NAMALWA (cell line): ENCODE measurements at regions not wholly inside any gene's neighbourhood (a gene's known extent, or its start where the extent isn't known, plus 50 kb on each side); places are given as distances from the start of the nearest gene placed in this dataset.

ENCODE experiments used
- DNase-seq: peaks from one replicate; pipeline ENCODE4 v3.0.0-alpha.2; 2015; ENCODE audit warnings: low spot score

DNA sequence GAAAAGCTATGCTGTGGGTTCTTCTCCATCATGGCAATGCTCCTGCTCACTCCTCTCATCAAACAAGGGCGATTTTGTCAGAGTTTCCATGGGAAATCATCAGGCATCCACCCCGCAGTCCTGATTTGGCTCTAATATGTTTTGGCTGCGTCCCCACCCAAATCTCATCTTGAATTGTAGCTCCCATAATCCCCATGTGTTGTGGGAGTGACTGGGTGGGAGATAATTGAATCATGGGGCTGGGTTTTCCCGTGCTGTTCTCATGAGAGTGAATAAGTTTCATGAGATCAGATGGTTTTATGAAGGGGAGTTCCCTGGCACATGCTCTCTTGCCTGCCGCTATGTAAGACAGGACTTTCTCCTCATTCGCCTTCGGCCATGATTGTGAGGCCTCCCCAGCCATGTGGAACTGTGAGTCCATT lies 163.8 kb downstream of the GADD45G start:
- no peak for DNase-seq

GRCh38 chr9:89770531-89771174 lies 165.8 kb downstream of the GADD45G start:
- DNase-seq, result no peak

DNA sequence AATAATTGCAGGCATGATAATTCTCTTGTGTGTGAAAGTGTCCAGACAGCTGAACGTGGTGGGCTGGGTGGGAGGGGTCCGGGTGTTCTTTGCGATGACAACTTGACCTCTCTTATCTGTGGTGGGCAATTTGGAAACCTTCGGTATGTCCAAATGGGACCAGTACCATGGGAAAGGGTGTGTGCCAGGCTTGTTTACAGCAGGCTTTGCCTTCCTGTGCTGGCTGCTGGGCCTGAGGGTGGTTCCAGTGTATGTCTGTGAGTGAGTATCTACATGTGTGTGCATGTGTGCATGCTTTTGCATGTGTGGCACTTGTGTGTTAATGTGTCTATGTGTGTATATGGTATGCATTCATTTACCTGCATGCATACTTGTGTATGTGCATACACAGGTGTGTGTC lies 166.4 kb downstream of the GADD45G start:
- DNase-seq, result no peak

- DNase-seq, result no peak
Observed at GRCh38 chr9:89773170-89773569, 168.4 kb downstream of the GADD45G start.

DNA sequence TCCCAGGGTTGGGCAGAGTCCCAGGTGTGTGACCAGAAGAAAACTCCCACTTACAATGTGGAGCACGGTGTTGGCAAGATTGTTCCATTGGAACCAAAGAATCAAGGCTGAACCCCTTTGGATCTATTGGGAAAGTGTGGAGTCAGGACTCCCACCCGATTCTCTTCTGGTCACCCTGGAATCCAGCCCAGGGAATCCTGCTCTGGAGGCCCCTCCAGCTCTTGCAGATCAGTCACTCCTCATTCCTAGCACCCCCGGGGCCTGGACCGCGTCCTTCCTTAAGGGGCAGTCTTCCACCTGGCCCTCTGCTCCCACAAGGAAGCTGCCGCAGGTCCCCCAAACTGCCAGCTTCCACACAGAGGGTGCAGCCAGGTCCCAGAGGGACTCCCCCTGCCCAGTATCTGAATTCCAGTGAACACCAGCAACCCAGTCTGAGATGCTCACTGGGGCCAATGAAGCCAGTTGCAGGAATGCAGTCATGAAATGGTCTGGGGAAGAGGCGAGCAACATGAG lies 170.1 kb downstream of the GADD45G start:
- DNase-seq, result no peak

DNA sequence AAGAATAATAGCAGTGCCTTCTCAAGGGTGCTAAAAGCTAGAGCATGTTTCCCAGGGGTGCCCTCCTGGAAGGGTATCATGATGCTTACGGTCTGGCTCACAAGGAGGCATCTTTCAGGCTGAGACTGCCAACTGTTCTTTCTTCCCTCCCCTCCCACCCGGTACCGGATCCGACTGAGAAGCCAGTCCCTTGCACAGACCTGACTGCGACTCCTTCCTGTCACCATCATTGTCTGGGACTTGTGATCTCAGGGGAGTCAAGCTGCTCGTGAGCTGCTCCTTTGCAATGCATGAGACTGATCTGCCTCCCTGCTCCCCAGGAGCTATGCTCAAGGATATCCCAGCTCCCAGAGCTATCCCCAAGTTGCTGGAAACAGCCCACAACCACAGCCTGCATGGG lies 170.8 kb downstream of the GADD45G start:
- DNase-seq, result no peak

- no peak for DNase-seq
Observed at GRCh38 chr9:89776795-89777525, 172.1 kb downstream of the GADD45G start.

DNA sequence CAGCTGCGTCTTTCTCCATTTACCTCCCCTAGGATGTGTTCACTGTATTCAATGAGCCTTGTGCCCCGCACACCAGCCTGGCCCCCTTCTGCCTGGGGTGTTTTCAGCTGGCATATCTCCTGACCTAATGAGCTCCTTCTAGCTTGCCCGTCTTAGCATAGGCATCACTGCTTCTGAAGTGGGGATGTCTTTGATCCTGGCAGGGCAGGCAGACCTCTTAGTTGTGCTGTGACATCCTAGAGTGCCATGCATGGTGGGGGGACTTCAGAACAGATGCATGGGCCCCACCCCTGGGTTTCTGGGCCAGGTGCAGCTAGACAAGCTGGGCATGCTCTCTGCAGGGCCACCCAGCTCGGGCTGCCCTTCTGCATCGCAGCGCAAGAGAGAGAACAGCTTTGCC lies 172.7 kb downstream of the GADD45G start:
- no peak for DNase-seq

GRCh38 chr9:89778100-89779090 lies 173.6 kb downstream of the GADD45G start:
- no peak for DNase-seq

- DNase-seq, result no peak
Observed at GRCh38 chr9:89779405-89780203, 174.8 kb downstream of the GADD45G start.

DNA sequence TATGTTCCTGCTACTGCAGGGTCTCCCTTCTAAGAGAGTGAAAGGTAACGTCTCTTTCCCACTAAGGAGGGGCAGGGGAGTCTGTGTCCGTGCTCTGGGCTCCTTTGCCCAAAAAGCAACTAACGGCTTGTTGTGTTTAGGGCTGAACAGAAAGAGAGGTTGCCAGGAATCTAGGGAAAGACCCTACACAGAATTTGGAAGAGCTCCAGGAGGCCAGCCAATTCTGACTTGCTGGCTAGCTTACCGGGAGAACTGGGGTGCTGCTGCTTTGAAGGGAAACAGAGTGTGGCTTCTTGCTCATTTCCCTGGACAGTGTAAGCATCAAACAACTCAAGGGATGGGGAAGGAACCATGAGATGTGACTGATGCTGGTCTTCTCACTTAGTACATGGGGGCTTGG lies 176.1 kb downstream of the GADD45G start:
- DNase-seq, result no peak

GRCh38 chr9:89781838-89782540 lies 177.2 kb downstream of the GADD45G start:
- DNase-seq, result peak; percentile 48

DNA sequence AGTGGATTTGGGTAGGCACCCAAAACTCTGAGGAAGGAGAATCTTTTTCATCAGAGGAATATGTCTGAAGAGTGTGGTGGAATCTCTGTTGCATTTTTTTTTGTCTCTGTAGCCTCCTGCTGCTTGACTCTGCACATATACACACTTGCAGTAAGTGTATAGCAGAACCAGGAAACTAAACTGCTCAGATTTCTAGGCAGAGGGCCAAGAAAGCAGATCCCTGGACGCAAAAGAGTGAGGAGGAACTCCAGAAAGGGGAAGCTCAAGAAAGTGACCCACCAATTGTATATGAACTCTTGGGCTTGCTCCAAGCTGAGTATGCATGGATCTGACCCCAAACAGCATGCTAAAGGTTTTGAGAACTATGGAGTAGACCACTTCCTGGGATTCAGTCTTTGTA lies 181.8 kb downstream of the GADD45G start:
- no peak for DNase-seq

GRCh38 chr9:89787595-89787994 lies 182.8 kb downstream of the GADD45G start:
- DNase-seq, result no peak

DNA sequence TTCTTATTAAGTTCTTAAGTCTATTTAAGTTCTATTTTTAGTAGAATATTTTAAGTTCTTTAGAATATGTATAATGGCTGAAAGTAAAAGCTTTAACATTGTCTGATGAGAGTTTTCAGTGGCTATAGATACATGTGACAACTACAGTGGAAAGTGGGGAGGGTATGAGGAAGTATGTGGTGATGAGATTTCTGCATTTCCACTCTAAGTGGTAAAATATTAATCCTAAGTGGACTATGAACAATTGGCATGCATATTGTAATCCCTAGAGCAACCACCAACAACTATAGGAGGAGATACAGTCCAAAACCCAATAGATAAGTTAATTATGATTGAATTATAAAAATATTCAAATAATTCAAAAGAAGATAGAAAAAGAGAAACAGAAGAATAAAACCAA lies 183.6 kb downstream of the GADD45G start:
- no peak for DNase-seq

GRCh38 chr9:89789922-89790510 lies 185.2 kb downstream of the GADD45G start:
- no peak for DNase-seq

- DNase-seq, result no peak
Observed at GRCh38 chr9:89790542-89791109, 185.8 kb downstream of the GADD45G start.

GRCh38 chr9:89791754-89792153 lies 186.9 kb downstream of the GADD45G start:
- DNase-seq, result no peak

DNA sequence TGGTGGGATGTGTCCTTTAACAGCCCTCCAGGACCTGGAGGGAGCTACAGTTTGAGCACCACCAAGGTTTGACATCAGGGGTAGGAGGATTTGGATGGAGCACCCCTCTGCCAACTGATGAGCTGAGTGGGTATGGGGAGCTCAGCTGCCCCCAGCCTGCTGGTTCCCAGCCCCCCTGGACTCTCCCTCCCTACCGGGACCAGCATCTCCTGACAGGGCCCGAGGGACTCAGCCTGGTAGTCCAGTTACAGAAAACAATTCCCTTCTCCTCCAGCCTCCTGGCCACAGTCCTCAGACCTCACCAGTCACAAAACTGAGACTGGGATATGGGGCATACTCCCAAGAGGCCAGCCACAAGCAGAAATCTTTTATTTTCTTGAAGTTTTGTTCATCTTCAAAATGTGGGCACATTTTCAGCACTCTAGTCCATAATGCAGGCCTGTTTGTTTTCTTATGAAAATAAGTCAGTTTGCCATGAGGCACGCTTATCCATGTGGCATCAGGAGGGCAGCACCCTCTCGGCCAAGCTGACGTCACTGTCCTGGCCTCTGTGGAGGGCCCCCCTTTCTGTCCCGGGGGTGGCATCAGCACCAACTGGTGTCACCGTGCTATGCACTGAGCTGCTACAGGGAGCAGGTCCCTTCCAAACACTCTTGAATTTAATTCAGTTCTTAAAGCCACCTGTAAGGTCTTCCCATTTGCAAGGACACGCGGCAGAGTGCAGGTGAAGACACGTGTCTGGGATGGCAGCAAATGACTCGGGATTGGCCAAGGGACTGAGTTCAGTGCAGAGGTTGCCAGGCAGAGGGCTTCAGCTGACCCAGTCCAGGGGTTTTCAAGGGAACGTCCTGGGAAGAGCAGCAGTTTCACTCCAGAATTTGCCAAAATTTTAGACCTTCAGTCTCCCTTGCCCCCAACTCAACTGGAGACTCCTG lies 187.6 kb downstream of the GADD45G start:
- DNase-seq, result no peak
